Retinal pigment epithelial cell (primary cell): ENCODE measurements at regions not wholly inside any gene's neighbourhood (a gene's known extent, or its start where the extent isn't known, plus 50 kb on each side); places are given as distances from the start of the nearest gene placed in this dataset.
"Not testable (repeated sequence)": the region's sequence is repeated elsewhere in the genome, so short reads cannot be mapped to it uniquely, and the experiment has no call there.

Experiments used
- DNase-seq: peaks from one replicate; pipeline ENCODE4 v3.0.0-alpha.2; 2010; ENCODE audit warnings: low read depth
- H3K4me3 ChIP-seq: 2 replicates; pipeline ENCODE4 v1.5.1; 2011; ENCODE audit warnings: mild to moderate bottlenecking, low read length, control low read depth, moderate library complexity
- CTCF ChIP-seq: conservative IDR thresholded peaks from 2 replicates; pipeline ENCODE4 v1.5.1; 2011; ENCODE audit warnings: low read depth, low read length, control low read depth, inconsistent platforms

GRCh38 chr20:1748777-1749176 lies 91.2 kb upstream of the SIRPG start:
- H3K4me3 ChIP-seq, result no peak overlapping the region
- DNase-seq, result no peak
- no peak for TF ChIP-seq CTCF

- DNase-seq, result no peak
- no peak for TF ChIP-seq CTCF
Observed at GRCh38 chr20:1747953-1748577, 90.5 kb upstream of the SIRPG start.

GRCh38 chr20:1742049-1742434 lies 84.5 kb upstream of the SIRPG start:
- DNase-seq, H3K4me3 ChIP-seq: not testable (repeated sequence)

More at GRCh38 chr20:1747953-1748577, 90.5 kb upstream of the SIRPG start:
- no peak overlapping the region for H3K4me3 ChIP-seq

- no peak for DNase-seq
- no peak for TF ChIP-seq CTCF
- H3K4me3 ChIP-seq, result no peak overlapping the region
Observed at GRCh38 chr20:1741309-1742048, 83.9 kb upstream of the SIRPG start.

GRCh38 chr20:1737134-1737533 lies 79.6 kb upstream of the SIRPG start:
- TF ChIP-seq CTCF, result no peak
- DNase-seq, result no peak
- no peak overlapping the region for H3K4me3 ChIP-seq

- DNase-seq, result no peak
- no peak overlapping the region for H3K4me3 ChIP-seq
- no peak for TF ChIP-seq CTCF
Observed at GRCh38 chr20:1735417-1736089, 78.0 kb upstream of the SIRPG start.

GRCh38 chr20:1734269-1734858 lies 76.8 kb upstream of the SIRPG start:
- no peak overlapping the region for H3K4me3 ChIP-seq
- DNase-seq, result no peak
- no peak for TF ChIP-seq CTCF

GRCh38 chr20:1731828-1732375 lies 74.3 kb upstream of the SIRPG start:
- not testable (repeated sequence) for DNase-seq, H3K4me3 ChIP-seq

GRCh38 chr20:1730981-1731711 lies 73.6 kb upstream of the SIRPG start:
- DNase-seq, H3K4me3 ChIP-seq: not testable (repeated sequence)

GRCh38 chr20:1727303-1727702 lies 69.7 kb upstream of the SIRPG start:
- DNase-seq, H3K4me3 ChIP-seq: not testable (repeated sequence)
